Activated CD4-positive, alpha-beta T cell treated with anti-CD3 and anti-CD28 coated beads, Interleukin-10, Interleukin-2, amounts not matched to agents 100 ng/mL and 50 ng/mL, durations not matched to agents 16 hours and 8 hours (primary cell): ENCODE measurements at regions not wholly inside any gene's neighbourhood (a gene's known extent, or its start where the extent isn't known, plus 50 kb on each side); places are given as distances from the start of the nearest gene placed in this dataset.
A peak's percentile ranks its signal among the peaks of the same experiment; 100 is the strongest.
"Not testable (repeated sequence)": the region's sequence is repeated elsewhere in the genome, so short reads cannot be mapped to it uniquely, and the experiment has no call there.

Source experiments
- DNase-seq: peaks from one replicate; pipeline ENCODE4 v3.0.0-alpha.2; 2020

- no peak for DNase-seq
These were observed 767.4 kb upstream of the GHITM start for GRCh38 chr10:83371696-83372490.

- DNase-seq: no peak
These were observed 766.7 kb upstream of the GHITM start for GRCh38 chr10:83372646-83373045.

- peak; percentile 9 for DNase-seq
These were observed 765.6 kb upstream of the GHITM start for GRCh38 chr10:83373671-83374070.

DNA sequence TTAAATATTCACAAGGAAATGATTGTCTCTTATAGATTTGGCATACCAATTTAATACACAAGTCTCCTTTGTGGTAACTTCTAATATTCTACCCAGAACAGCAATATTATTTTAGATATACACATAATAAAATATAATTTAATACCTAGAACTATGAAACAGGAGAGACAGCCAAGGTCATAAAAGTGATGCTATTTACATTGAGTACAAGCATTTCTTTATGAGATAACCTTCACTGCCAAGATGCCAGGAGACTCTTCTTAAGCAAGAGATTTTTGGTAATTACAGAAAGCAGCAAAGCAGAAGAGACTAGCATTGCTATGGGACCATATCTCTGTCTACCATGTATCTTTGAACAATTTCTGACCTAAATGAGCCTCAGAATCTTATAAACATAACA lies 764.6 kb upstream of the GHITM start:
- no peak for DNase-seq

DNA sequence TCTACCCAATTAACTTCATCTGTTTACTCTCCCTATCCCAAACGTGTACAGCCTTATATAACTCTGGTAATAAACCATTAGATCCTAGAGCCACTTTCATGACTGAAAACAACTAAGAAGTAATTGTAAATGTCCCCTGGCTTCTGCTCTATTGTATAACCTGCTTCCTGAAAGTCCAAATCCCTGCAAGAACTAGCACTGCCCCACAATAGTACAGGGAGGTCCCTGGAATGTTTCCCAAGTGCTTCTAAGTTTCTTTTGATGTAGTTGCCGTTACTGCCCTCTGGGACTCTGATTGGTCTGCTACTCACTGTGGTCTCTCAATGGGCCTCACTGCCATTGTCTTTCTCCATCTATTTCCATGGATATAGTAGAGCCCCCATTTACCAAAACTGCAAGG lies 764.0 kb upstream of the GHITM start:
- no peak for DNase-seq

- DNase-seq: no peak
These were observed 741.5 kb upstream of the GHITM start for GRCh38 chr10:83397806-83398205.

- no peak for DNase-seq
These were observed 728.7 kb upstream of the GHITM start for GRCh38 chr10:83410570-83410969.

GRCh38 chr10:83425306-83425705 lies 714.0 kb upstream of the GHITM start:
- DNase-seq: no peak

GRCh38 chr10:83427101-83427500 lies 712.2 kb upstream of the GHITM start:
- no peak for DNase-seq

DNA sequence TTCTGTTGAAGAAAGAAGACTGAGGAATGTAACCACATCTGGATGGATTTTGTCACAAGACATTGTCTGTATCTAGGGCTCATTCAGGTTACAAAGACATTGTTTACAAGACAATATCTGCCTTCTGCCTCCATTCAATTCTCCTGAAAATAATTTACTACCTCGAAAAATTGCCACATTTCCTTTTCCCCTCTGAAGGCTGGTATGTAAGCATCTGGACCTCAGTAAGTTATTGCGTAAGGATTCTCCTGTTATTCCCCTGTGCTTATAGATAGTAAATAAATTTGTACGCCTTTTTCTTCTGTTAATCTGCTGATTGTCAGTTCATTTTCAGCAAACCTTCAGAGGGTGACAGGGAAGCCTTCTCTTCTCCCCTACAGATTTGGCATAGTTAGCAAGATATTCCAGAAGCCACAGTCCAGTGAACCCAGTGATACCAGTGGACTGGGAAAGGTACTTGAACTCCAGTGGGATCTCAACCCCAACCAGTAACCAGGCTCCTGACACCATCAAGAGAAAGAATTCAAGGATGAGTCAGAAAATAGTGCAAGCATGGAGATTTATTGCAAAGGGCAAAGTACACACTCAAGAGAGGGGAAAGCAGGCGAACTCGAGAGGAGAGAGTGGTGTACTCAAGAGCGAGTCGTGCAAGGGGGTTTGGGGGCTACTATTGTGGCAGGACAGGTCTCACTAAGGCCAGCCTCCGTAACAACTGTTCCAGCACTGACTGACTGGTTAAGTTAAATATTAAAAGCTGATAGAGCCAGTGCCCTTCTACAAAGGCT lies 706.9 kb upstream of the GHITM start:
- no peak for DNase-seq

DNA sequence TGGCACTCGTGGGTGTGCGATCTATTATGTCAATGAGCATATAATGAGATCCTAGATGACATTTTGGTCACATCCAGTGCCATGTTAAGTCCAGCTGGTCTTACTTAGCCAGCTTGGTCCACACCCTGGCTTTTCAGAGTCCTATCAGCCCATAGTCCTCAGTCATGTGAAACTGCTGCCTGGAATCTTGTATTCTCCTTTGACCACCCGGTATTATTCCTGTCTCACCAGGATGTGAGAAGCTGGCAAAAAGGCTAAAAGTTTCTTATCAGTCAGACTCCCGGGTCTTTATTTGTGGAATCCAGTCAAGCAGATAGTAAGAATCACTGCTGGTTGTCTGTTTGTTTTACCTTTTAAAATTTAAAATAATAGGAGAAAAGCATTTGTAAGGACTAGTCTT lies 705.6 kb upstream of the GHITM start:
- no peak for DNase-seq

GRCh38 chr10:83448013-83448412 lies 691.3 kb upstream of the GHITM start:
- no peak for DNase-seq

- DNase-seq: no peak
These were observed 680.7 kb upstream of the GHITM start for GRCh38 chr10:83458611-83459010.

GRCh38 chr10:83459124-83459523 lies 680.2 kb upstream of the GHITM start:
- DNase-seq: no peak

DNA sequence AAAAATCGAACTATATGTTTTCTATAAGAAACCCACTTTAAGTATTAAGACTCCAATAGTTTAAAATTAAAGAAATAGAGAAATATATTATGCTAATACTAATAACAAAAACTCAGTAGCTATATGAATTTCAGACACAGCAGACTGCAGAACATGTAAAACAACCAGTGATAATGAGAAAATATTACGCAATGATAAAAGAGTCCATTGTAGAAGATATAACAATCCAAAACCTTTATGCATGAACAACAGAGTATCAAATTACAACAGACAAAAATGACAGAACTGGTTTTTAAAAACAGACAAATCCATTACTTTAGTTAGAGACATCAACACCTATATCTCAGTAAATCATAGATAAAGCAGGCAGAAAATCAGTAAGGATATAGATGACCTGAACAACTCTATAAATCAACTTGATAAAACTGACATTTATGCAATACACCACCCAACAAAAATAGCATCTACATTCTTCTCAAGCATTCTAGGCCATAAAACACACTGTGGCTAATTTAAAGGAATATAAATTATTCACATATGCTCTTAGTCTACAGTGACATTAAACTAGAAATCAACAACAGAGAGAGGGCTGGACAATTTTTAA lies 669.5 kb upstream of the GHITM start:
- DNase-seq: no peak

DNA sequence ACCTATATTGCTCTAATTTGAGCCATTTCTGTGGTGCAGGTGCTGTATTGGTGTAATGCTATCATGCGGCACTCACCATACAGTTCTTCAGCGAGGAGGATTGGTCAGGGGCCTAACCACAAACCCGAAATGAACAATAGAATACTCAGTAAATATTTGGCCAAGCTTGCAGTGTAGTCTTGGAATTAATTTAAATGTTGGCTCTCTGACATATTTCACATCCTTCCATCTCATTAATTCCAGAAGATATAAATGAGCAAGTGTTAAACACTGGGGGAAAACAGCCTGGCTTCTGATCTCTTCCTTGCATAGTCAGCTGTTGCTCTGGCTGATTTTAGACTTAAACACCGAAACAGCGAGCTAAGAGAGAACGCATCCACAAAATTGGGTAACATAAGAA lies 663.1 kb upstream of the GHITM start:
- DNase-seq: no peak

DNA sequence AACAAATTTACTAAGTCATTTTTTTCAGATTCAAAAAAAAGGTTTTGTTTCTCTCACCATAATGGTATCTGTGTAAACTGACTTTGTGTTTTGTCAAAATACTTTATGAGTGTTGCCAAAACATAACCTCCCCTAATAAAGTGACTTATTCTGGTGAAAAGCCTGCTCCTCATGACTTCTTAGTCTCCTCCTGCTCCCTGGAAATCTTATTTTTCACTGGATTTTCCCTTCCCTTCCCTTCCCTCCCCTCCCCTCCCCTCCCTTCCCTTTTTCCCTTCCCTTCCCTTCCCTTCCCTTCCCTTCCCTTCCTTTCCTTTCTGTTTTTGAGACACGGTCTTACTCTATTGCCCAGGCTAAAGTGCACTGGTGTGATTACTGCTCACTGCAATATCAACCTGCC lies 650.1 kb upstream of the GHITM start:
- DNase-seq: no peak

DNA sequence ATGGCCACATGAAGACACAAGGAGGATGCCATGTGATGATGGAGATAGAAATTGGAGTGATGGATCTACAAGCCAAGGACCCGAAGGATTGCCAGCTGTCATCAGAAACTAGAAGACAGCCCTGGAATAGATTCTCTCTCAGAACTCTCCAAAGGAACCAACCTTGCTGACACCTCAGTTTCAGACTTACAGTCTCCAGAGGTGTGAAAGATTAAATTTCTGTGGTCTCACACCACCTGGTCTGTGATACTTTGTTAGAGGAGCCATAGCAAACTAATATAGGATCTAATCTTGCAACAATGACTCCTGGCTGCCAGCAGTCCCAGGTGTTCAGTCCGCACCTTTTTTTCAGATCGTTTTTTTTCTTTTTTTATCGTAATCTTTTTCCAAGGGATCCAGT lies 647.3 kb upstream of the GHITM start:
- no peak for DNase-seq

DNA sequence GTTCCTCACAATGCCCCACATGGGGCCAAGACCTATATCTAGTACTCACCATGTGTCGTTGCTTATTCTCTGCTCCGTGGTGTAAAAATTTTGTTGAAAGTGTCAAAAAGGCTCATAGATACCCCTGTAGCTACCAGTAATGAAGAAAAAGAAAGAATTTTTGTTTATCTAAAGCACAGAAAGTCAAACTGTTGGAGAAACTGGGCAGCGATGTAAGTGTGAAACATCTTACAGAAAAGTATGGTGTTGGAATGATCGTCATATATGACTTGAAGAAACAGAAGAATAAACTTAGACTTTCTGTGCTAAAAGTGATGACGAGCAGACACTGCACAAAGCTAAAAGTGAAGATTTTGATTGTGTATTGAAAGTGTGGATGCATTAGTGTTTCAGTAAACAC lies 626.6 kb upstream of the GHITM start:
- DNase-seq: no peak

DNA sequence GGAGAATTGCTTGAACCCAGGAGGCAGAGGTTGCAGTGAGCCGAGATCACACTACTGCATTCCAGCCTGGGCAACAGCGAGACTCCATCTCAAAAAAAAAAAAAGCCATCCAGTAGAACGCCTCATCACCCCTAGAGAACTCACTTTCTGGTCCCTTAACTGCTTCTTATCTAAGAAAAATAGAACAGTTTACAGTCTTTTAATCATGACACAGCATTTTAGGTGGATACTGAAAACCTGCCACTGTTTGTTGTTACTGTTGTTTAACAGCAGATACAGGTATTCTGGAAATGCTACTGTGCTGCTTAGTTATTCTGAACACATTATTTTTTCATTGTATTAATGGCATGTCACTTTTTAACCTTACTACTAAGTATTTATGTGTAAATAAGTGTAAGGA lies 624.3 kb upstream of the GHITM start:
- no peak for DNase-seq

GRCh38 chr10:83516788-83517187 lies 622.5 kb upstream of the GHITM start:
- no peak for DNase-seq

DNA sequence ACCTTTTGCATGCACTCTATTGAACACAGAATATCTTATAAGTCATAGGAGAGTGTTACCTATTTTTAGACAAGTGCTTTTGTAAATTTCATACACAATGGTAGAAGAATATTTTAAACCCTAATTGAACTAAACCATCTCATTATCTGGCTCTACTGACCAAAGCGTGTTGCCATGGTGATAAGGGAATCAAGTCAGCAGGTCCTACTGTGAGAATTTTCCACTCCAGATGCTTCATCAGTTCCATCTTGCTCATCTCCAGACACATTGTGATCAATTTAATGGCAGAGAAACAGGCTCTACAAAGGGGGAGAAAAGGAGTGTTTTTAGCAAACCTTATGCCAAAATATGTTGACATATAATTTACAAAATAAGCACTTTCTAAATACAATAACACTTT lies 621.9 kb upstream of the GHITM start:
- DNase-seq: no peak

GRCh38 chr10:83518779-83519178 lies 620.5 kb upstream of the GHITM start:
- no peak for DNase-seq

DNA sequence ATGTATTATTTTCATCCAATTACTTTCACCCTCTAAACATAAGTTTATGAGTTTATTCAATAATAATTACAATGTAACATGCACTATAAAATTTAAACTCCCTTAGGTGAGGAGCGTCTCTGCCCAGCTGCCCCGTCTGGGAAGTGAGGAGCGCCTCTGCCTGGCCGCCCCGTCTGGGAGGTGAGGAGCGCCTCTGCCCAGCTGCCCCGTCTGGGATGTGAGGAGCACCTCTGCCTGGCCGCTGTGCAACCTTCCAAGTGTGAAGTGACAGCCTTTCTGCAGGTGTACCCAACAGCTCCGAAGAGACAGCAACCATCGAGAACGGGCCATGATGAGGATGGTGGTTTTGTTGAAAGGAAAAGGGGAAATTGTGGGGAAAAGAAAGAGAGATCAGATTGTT lies 618.9 kb upstream of the GHITM start:
- DNase-seq: not testable (repeated sequence)
